MM.1S (cell line): ENCODE measurements at regions not wholly inside any gene's neighbourhood (a gene's known extent, or its start where the extent isn't known, plus 50 kb on each side); places are given as distances from the start of the nearest gene placed in this dataset.

Experiments
- DNase-seq: peaks from one replicate; pipeline ENCODE4 v3.0.0-alpha.2; 2015
- H2AFZ ChIP-seq: fragments of 300-600 bp; sonication (generic); 2 replicates; pipeline ENCODE4 v1.6.0; 2016; ENCODE audit warnings: antibody characterized with exemption, low read length
- H3F3A ChIP-seq: fragments of 300-600 bp; sonication (generic); 2 replicates; pipeline ENCODE4 v1.6.1; 2016; ENCODE audit warnings: mild to moderate bottlenecking, antibody characterized with exemption, low read length, moderate library complexity, mixed read lengths; ENCODE audit not compliant: insufficient read depth
- H3K27ac ChIP-seq: fragments of 300-600 bp; sonication (generic); 2 replicates; pipeline ENCODE4 v1.5.1; 2016; ENCODE audit warnings: mild to moderate bottlenecking, low read length
- H3K27me3 ChIP-seq: fragments of 300-600 bp; sonication (generic); replicated peaks from 2 replicates; pipeline ENCODE4 v1.6.0; 2016; ENCODE audit warnings: low read length; ENCODE audit not compliant: insufficient read depth
- H3K36me3 ChIP-seq: fragments of 300-600 bp; sonication (generic); replicated peaks from 2 replicates; pipeline ENCODE4 v1.6.1; 2016; ENCODE audit warnings: mild to moderate bottlenecking, low read length, mixed read lengths; ENCODE audit not compliant: insufficient read depth
- H3K4me1 ChIP-seq: fragments of 300-600 bp; sonication (generic); 2 replicates; pipeline ENCODE4 v1.6.1; 2016; ENCODE audit warnings: low read length, mixed read lengths
- H3K4me2 ChIP-seq: fragments of 300-600 bp; sonication (generic); 2 replicates; pipeline ENCODE4 v1.6.0; 2016; ENCODE audit warnings: low read depth, low read length
- H3K4me3 ChIP-seq: fragments of 300-600 bp; sonication (generic); 2 replicates; pipeline ENCODE4 v1.5.1; 2016; ENCODE audit warnings: low read length, mixed read lengths
- H3K79me2 ChIP-seq: fragments of 300-600 bp; sonication (generic); 2 replicates; pipeline ENCODE4 v1.6.1; 2016; ENCODE audit warnings: mixed run types, low read length, mixed read lengths
- H3K9ac ChIP-seq: fragments of 300-600 bp; sonication (generic); 2 replicates; pipeline ENCODE4 v1.6.1; 2016; ENCODE audit warnings: low read length, mixed read lengths
- H3K9me2 ChIP-seq: fragments of 300-600 bp; sonication (generic); replicated peaks from 2 replicates; pipeline ENCODE4 v1.6.1; 2016; ENCODE audit warnings: mild to moderate bottlenecking, low read length, mixed read lengths; ENCODE audit not compliant: insufficient read depth
- H3K9me3 ChIP-seq: fragments of 300-600 bp; sonication (generic); replicated peaks from 2 replicates; pipeline ENCODE4 v1.6.1; 2016; ENCODE audit warnings: mild to moderate bottlenecking, low read length, mixed read lengths; ENCODE audit not compliant: insufficient read depth
- H4K20me1 ChIP-seq: fragments of 300-600 bp; sonication (generic); 2 replicates; pipeline ENCODE4 v1.6.1; 2016; ENCODE audit warnings: mild to moderate bottlenecking, low read length, moderate library complexity, mixed read lengths; ENCODE audit not compliant: insufficient read depth
- EZH2 ChIP-seq: fragments of 300-600 bp; sonication (generic); optimal IDR thresholded peaks from 2 replicates; pipeline ENCODE3; 2017; ENCODE audit warnings: low read depth, mild to moderate bottlenecking, antibody characterized with exemption, low read length, mixed read lengths
- EZH2phosphoT487 ChIP-seq: fragments of 300-600 bp; sonication (generic); IDR thresholded peaks from 2 replicates; pipeline ENCODE4 v1.6.1; 2018; ENCODE audit warnings: antibody characterized with exemption, low read length
- TF ChIP-seq, protein P1 (sequence below): fragments of 300-600 bp; sonication (generic); IDR thresholded peaks from 2 replicates; pipeline ENCODE4 v1.5.1; 2016; ENCODE audit warnings: antibody characterized with exemption, low read length, mixed read lengths

DNA sequence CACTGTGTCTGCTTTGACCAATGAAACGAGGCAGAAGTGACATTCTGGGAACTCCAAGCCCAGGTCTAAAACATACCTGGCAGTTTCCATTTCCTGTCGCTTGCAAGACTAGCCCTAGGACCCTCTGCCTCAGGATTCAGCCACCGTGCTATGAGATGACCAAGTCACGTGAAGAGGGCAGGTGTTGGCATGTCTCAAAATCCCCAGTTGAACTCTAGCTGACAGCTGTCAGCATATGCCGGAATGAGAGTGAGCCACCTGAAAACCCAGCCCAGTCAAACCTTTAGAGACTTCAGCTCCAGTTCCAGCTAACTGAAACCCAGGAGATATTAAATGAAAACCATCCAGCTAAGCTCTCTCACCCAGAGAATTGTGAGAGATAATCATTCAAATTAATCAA lies 89.9 kb upstream of the PPP1R3A start:
- Histone ChIP-seq H3K27me3 (no peaks in the 10 kb centered on the region), H2AFZ (no peak overlapping the region)
- no peak for DNase-seq

DNA sequence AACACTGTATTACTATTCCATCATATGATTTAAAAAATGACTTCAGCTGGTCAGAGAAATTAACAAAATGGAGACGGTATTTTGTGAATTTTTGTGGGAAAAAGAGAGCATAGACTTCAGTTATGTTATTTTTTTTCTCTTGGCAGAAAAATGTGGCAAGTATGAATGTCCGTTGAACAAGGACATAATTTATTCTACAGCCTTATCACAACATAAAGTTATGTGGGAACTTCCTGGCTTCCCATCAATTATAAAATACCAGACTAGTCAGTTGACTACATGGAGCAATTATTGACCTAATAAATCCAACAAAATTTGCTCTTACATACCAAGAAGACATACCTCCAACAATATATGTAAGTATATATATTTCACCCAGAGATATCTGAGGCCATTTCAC lies 88.6 kb upstream of the PPP1R3A start:
- Histone ChIP-seq H3K4me3 (no peak overlapping the region), H4K20me1 (no peaks in the 10 kb centered on the region), H3K36me3 (no peaks in the 10 kb centered on the region), H2AFZ (0 out of 2 replicates have a peak overlapping the region, but pooled peaks have one; percentile 12), H3K27me3 (no peaks in the 10 kb centered on the region), H3K9me3 (no peaks in the 10 kb centered on the region), H3F3A (no peaks in the 10 kb centered on the region), H3K27ac (no peak overlapping the region), H3K79me2 (no peaks in the 10 kb centered on the region), H3K4me2 (no peak overlapping the region), H3K9me2 (no peaks in the 10 kb centered on the region), H3K9ac (no peak overlapping the region), H3K4me1 (no peaks in the 10 kb centered on the region)
- DNase-seq: no peak
- TF ChIP-seq, protein P1, sequence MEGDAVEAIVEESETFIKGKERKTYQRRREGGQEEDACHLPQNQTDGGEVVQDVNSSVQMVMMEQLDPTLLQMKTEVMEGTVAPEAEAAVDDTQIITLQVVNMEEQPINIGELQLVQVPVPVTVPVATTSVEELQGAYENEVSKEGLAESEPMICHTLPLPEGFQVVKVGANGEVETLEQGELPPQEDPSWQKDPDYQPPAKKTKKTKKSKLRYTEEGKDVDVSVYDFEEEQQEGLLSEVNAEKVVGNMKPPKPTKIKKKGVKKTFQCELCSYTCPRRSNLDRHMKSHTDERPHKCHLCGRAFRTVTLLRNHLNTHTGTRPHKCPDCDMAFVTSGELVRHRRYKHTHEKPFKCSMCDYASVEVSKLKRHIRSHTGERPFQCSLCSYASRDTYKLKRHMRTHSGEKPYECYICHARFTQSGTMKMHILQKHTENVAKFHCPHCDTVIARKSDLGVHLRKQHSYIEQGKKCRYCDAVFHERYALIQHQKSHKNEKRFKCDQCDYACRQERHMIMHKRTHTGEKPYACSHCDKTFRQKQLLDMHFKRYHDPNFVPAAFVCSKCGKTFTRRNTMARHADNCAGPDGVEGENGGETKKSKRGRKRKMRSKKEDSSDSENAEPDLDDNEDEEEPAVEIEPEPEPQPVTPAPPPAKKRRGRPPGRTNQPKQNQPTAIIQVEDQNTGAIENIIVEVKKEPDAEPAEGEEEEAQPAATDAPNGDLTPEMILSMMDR: no peak
- TF ChIP-seq EZH2phosphoT487: no peak
- no peak for TF ChIP-seq EZH2

More for the DNA sequence above, 89.9 kb upstream of the PPP1R3A start:
- H3K9ac ChIP-seq: no peak overlapping the region
- H3K27ac ChIP-seq: no peak overlapping the region
- no peaks in the 10 kb centered on the region for H3K36me3 ChIP-seq
- H3K4me1 ChIP-seq: no peaks in the 10 kb centered on the region
- H3K4me2 ChIP-seq: no peak overlapping the region
- no peaks in the 10 kb centered on the region for H3F3A ChIP-seq
- no peaks in the 10 kb centered on the region for H3K9me3 ChIP-seq
- no peak overlapping the region for H3K4me3 ChIP-seq
- no peaks in the 10 kb centered on the region for H3K79me2 ChIP-seq
- no peaks in the 10 kb centered on the region for H4K20me1 ChIP-seq
- TF ChIP-seq, protein P1: no peak
- TF ChIP-seq EZH2phosphoT487 (no peak), EZH2 (no peak)
- H3K9me2 ChIP-seq: no peaks in the 10 kb centered on the region

DNA sequence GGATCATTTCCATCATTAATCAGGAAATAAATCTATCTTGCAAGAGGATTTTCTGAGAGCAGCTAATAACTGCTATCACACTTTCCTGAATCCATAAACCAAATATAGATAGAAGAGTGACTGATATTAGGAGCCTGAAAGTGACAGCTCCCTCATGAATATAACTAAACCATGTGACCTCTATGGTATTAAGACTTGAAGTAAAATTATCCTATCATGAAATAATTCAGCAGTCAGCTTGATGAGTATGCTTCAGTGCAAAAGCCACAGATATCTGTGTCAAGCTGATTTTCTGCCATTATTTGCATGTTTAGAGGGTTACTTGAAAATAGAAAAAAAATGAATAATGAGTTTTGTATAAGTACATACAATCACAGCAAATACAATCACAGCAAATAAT lies 80.1 kb upstream of the PPP1R3A start:
- Histone ChIP-seq H3K9me3 (no peaks in the 10 kb centered on the region), H3K4me3 (no peak overlapping the region), H2AFZ (no peak overlapping the region), H3K27me3 (no peaks in the 10 kb centered on the region), H3K27ac (no peak overlapping the region), H3K9me2 (no peaks in the 10 kb centered on the region), H3K4me1 (no peaks in the 10 kb centered on the region), H3K9ac (no peak overlapping the region), H4K20me1 (no peaks in the 10 kb centered on the region), H3F3A (no peaks in the 10 kb centered on the region), H3K79me2 (no peaks in the 10 kb centered on the region), H3K36me3 (no peaks in the 10 kb centered on the region), H3K4me2 (no peak overlapping the region)
- no peak for DNase-seq
- TF ChIP-seq EZH2phosphoT487 (no peak), EZH2 (no peak)
- TF ChIP-seq, protein P1: no peak
